ENCODE measurements at regions not wholly inside any gene's neighbourhood (a gene's known extent, or its start where the extent isn't known, plus 50 kb on each side); places are given as distances from the start of the nearest gene placed in this dataset.

DNA sequence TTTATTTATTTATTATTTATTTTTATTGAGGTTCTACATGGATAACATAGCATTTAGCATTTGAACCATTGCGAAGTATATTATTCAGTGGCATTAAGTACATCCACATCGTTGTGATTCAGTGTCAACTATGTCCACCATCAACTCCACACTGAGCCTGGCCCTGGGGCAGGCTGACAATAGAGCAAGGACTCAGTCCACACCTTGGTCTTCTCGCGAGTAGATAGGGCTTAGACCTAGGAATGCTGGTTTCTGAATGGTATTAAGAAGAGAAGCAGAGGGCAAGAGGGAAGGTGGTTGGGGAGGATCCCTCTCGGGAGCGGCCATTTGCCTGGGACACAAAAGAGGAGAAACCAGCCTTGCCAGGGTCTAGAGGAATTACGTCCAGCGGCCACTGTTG is 599.2 kb upstream of the MGMT start:
- no peak for DNase-seq

DNA sequence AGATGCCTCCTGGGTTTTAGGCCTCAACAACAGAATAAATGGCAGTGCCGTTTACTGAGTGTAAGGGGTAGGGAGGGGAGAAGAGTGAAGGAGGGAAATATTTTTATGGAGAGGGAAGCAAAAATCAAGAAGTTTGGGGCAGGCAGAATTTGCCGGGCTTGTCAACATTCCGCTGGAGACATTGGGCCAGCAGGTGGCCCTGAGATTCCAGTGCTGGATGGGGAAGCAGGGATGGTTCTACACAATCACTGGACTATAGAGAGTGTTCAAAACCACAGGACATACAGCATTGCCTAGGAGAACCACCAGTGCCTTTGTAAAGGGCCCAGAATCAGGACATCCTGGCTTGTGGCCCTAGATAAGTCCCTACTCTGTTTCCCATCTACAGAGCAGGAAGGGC is 598.6 kb upstream of the MGMT start:
- no peak for DNase-seq

DNA sequence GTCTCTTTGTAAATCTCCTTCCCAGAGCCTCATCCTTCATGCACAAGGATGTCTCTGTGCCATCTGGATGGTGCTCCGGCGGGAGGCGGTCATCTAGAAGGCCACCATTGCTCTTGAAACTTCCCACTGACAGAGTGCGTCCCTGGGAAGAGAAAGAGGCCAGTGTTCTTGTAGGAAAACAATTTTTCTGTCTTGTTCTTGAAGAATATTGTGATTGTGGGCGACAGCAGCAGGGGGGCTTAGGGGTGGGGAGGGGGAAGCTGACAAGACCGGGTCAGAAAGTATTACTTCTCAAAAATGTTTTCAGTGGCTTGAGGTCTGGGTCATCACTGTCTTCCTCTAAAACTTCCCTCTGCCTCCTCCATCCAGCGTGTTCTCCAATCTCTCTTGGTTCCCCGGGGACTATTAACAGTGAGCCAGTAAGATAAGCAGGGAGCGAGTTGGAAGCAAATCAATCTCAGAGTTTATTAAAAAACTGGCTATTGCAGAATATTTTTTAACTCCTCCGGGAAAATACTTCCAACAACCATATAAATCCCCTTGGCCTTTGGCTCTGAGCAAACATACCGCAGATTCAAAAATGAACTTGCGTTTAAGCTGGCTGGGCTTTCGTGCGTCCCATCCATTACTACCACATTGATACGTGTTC is 597.8 kb upstream of the MGMT start:
- DNase-seq, result no peak

DNA sequence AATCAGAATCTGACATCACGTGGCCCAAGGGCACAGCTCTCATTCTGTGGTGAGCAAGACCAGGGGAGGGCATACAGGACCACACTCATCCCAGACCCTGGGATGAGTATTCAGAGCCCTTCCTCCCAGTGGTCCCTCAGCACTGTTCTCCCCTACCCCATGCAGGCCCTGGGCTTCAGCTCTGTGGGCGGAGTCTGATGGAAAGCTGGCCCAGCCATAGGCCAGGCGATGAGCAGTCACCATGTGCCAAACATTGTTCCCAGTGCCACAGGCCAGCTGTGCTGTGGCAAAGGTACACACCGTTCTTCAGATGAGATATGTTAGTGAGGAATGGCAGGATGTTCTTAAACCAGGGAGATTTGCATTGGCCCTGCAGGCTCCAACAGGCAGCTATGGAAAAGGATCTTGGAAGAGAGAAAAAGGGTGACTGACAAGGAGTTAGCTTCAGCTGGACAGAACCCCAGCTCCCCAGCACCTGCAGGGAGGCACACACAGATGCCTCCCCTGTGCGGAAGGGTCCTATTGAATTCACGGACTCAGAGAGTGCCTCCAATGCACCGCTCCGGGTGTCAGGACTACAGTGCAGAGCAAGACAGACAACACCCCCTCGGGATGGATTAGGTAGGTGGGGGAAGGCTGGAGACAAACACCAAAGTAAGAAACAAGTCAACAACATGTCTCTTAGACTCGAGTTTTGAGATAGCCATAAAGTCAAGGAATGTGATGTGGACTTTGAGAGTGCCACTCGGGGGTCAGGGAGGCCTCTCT is 596.0 kb upstream of the MGMT start:
- no peak for DNase-seq

DNA sequence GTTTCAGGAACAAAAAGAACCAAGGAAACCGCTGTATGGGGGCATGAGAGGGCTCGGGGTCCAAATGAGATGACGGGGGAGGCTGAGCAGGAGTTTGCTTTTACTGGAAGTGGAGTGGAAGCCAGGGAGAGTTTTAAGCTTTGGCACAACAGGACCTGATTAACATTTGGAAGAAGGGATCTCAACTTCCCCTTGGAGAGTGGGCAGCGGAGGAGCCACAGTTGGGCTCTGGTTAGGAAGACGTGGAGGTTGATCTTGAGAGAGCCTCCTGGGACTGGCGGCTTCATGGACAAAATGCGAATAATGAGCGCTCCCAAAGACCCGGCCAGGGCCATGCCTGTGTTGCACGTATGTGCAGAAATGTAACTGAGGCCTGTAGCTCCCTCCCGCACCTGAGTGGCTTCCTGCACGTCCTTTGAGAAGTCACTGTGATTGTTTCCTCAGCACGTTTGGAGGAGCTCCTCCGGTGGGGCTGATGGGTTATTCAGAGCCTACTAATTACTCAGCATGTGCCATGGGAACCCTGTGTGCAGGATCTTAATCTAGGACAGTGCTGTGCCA is 595.3 kb upstream of the MGMT start:
- DNase-seq, result no peak

DNA sequence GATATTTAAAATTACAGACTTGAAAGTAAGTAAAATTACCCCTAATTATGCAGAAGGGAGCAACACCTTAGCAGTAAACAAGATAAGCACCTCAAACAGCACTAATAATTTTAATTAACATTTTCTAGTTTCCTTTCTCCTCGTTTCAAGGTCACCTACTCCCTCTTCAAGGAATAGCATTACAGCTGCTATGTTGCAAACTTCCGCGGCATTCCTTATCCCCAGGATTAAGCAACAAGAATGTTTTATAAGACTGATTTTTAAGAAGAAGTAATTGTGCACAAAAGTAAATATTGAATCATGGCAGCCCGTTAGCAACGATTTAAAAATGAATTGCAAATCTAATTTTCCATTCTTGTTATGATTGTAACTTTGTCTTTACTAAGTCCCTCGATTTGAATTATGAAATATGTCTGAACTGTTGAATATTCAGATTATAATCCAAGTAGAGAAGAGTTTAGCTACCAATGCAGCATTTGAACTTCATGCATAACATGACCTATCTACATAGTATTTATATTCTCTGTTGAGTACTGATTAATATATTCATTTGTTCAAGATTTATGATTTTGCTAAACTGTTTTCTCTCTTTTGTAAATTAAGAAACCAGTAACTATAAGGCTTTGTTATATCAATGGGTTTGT is 593.5 kb upstream of the MGMT start:
- DNase-seq, result no peak

DNA sequence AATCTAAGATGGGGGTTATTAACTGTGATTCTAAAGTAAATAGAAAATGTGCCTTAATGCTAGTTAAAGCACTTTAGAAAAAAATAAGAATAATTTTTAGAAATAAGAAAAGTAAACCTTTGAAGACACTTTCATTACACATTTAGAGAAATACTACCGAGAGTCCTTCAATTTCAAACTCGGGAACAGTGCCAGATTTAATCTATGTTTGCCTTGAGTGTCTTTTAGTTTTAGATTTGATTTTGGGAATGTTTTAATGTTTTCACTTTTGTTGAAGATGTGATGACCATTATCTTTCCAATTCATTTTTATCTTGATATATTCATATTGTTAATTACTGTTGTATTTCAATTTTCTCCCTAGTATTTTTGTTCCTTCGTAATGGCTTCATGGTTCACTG is 592.7 kb upstream of the MGMT start:
- DNase-seq, result no peak

DNA sequence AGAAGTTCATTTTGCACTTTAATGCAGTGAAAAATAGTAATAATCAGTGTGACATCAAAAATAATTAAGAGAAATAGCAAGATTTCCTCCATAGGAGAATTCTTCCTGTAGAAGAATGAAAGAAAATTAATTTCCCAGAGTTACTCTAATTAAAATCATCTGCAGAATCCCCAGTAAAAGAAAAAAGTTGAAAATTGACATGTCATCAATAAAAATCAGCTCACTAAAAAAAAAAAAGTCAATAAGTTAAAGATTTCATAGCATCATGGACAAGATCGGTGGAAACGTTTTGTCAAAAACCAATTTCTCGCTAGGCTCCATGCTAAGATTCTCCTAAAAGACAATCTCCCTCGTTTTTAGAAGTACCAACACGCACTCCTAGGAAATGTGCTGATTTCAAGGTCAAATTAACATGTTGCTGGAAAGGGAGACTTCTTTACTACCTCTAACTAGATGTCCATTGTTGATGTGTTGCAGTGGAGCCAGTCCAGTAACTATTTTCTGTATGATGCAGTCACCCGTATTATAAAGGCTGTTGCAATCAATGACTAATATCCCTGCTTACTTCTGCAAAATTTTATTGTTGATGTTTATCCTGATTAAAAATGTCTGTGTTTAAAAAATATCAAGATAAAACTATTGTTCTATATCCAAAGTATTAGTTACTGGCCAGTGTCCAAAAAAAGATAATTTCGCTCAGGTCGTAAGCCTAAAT is 591.9 kb upstream of the MGMT start:
- no peak for DNase-seq

DNA sequence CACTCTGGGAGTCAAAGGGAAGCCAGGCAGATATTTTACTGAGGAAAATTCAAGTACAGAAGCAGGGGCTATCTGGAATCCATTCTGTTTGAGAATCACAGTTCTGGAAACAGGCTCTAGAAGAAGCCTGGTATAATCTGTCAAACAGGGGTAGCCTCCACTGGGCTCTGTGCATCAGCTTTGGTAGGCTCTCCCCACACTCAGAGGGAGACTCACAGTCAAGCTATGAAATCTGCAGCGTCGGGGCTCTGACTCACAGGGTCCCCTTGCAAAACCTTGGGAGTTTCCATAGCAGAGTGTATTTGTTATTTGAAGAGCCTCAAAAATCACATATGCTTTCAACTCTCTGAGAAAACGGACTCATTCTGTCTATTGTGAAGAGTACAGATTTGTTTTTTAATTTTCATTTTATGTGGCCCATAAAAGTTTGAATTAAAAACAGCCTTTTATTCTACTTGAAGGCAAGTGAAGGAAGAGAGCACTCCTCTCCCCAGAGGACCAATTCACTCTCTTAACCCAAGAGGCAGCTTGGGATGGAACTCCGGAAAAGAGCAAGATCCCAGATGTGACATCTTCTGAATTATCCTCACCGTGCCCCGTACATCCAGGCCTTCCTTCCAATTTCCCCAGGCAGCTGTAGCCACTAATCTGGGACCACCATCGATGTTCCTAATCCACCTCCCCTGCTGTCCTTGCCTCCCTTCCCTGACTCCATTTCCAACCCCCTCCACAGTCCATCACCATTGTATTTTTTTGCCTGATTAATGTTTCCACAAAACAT is 590.9 kb upstream of the MGMT start:
- no peak for DNase-seq

DNA sequence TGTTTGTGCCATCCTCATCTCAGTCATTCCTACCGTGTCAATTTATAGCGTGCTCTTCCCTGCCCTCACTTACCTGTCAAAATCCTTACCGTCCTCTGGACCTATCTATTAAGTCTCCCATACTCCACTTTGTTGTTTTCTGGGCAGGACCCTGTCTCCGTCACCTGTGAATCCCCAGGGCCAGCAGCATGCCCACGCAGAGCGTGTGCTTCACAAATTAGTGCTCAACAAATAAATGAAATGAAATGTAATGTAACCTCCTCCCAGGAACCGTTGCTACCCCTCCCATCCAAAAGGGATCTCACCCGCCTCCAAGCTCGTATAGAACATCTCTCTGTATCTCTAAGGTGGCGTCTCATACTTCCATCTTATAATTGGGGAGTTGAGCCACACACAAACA is 589.9 kb upstream of the MGMT start:
- DNase-seq, result no peak

DNA sequence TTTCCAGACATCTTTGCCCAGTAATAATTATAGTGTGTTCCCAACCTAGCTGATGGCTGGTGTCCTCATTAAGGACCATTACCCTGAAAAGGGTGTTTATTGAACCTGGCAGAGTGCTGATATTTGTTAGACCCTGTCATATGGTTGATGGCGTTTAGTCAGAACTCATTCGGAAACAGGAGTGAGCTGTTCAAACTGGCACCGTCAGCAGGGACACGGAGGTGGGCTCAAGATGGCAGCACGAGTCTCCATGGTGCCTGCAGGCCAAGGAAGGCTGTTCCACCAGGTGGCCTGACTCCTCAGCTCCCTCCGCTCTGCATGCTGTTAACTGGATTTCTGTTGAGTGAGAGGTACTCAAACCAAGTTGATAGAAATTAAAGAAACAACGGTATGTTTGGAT is 589.1 kb upstream of the MGMT start:
- DNase-seq, result no peak

DNA sequence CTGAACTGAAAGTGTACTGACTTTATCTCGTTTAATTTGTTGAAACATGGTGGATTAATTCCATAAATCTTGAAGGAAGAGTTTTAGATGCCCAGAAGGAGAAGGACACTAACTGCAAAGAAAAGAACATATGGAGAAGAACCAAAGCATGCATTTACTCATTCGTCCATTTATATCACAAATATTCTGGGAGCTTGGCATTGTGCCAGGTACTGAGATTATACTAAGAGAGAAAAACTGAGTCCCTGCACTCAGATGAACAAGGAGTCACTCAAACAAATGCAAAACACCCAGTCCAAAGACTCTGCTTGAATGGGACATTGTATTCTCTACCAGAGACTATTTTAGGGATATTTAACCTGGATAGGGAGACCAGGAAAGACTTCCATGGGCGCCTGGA is 588.0 kb upstream of the MGMT start:
- no peak for DNase-seq

DNA sequence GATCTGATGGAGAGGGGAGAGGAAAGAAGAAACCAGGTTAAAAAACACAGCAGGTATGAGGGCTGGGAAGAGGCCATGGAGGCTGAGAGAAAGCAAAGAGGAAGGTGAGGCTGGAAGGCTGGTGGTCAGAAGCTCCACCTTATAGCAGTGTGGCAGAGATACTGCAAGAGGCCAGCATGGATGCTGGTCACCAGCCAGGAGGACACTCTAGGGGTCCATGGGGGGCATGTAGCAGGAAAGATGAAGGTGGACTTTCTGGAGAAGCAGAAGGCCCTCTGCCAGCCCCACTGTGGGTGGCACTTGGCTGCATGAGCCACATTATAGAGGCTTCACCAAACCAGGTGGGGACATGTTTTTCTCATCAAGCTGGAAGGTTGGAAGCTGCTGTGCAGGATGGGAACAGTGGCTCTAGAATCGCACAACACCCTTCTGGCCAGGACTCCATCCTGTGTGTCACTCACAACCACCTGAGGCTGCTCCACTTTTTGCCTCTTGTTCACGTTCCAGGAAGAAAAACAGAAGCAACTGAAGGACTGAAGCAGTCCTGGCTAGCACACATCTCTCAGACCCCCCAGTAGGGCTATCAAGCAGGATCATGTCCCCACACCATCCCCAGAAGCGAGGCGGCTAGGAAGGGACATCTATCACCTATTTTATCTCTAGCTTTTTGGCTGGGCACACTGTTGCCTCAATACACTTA is 587.5 kb upstream of the MGMT start:
- no peak for DNase-seq

DNA sequence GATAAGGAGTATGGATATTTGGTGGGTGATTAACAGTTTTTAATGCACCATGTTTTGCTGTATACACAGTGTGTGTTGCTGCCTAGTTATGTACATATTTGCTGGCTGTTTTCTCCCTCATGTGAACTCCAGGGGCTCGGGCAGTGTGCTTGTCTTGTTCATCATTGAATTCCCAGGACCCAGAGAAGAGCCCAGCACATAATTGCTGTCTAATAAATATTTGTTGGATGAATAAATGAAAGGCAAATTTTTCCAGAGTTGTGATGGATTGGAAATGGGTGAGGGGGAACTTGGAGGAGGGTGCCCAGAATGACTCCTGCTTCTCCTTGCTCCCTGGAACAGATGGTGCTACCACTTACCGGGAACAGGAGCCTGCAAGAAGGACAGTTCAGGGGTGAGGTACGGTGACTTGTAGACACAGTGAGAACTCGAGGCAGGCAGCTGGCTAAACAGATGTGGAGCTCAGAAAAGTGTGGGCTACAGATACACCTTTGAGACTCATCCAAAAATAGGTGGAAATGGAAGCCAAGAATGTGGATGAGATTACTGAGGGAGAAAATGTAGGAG is 586.8 kb upstream of the MGMT start:
- no peak for DNase-seq

DNA sequence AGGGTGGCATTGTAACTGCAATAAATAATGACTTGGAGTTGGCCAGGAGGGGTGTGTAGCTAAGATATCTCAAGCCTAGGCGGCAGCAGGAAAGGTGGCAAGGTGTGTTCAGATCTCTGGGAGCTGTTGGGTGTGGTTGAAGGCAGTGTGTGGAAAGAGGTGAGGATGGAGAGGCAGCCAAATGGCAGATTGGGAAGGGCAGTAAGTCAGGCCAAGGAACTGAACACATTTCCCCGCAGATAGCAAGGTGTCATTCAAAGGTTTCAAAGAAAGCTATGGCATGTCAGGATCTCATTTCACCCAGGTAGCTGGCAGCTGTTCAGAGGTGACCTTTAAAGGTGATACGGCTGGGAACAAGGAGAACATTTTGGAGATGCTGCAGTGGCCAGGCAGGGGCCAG is 586.0 kb upstream of the MGMT start:
- no peak for DNase-seq

DNA sequence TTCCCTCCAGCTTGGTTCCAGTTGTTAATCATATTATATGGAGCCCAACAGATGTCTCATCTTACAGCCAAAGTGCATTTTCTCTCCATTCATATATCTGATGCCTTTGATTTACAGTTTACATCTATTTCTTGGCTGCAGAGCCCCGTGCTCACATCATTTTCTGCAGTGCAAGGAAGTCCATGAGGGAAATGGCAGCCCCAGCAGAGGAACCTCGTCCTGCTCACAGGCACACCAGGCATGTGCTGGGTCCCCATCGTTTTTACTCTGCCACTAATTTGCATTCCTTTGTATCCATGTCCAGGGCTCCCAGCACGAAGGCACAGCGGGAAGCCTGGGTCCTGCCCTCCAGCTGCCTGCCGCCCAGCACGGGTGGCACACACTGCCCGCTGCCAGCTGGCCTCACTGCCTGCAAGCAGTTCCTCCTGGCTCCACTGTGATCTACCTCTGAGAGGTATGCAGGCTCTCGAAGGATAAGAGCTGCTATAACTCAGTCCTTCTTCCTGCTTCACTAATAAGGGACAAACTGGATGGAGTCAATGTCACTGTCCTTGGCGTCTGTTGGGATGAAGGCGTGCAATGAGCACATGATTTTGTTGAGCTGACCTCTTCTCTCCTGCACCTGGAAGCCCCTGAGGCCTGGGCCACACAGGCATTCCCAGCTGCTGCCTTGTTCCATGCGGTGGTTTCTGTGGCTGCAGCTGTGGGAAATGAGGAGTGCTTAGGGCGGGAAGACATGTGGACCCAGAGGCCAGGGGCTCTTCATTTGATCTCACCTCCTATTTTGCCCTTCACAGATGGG is 583.6 kb upstream of the MGMT start:
- DNase-seq, result no peak

DNA sequence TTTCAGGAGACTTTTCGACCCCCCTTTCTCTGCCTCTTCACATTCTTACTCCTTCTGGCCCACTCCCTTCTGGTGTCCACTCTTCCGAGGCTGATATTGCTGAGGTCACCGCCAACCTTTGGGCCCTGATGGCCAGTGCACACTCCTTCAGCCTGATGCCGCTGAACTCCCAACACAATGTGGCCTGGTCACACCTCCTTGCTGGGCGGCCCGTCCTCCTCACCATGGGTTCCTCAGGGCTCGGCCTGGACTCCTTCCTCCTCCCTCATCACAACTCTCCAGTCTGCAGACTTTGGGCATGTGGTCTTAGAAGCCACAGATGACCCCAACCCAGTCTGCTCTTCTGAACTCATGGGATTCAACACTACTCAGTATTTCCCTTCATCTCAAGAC is 583.0 kb upstream of the MGMT start:
- no peak for DNase-seq

DNA sequence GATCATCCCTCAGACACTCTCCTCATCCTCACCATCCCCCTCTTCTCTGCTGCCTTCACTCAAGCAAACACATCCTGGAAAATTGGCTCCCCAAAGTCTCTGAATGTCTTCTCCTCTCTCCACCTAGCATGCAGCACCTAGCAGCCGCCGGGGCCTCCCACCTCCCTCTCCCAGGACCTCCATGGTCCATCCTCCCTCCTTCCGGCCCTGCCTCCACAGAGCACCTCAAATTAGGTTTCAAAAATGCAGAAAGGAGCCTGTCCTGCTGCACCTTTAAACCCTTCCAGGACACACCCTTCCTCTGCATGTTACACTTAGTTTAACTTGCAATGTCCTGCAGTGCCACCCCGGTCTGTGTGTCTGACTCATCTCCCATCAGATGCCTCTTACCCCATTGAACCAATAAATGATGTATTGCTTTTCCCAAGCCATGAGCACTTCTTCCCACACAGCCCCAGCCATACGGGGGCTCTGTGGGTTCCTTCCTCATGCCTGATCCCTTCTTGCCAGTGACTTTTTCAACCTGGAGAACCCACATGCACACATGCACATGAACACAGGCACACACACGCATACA is 582.5 kb upstream of the MGMT start:
- no peak for DNase-seq

DNA sequence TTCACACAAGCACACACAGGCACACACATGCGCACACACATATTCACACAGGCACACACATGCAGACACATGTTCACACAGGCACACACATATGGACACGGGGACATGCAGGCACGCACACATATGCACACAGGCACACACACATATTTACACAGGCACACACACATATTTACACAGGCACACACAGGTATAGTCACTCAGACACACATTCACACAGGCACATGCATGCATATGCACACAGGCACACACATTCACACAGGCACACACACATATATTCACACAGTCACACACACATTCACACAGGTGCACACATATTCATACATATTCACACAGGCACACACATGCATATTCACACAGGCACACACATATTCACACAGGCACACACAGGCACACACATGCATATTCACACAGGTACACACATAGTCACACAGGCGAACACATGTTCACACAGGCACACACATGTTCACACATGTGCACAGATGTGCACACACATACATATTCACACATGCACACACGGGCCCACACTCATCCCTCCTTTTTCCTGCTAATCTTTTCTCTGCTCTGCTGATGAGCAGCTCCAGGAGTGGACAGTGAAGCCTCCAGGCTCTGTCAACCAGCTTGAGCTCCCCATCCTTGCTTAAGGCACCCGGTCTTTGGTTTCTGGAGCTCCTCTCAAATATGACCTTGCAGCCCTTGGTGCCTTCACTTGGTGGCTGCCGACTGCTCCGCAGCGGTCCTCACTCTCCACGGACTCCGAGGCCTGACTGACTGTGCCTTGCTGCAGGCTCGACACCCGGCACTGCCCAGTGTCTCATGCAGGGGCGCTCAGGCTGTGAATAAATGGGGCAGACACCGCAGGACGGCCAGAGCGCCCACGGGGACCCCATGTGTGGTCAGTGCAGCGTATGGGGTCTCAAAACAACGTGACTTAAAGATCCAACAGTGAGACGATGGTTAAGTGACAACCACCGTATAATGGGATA is 581.2 kb upstream of the MGMT start:
- no peak for DNase-seq
